ENCODE measurements at regions not wholly inside any gene's neighbourhood (a gene's known extent, or its start where the extent isn't known, plus 50 kb on each side); places are given as distances from the start of the nearest gene placed in this dataset.

DNA sequence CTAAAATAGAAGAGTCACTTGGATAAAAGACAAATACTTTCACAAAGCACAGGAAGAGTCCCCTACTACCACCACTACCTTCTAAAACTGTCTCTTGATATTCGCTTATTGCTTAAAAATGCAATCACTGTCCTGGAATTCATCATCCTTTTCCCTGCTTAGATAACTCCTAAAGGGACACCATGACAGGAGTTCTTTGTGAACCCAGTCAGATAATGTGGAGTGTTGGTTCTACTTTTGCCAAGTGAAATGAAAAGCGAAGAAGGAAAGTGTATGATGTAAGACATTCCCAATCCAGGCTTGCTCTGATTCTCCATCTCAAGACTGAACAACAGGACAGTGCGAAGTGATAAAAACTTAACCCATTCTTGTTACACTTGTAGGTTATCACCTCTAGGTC is 103.0 kb downstream of the MTERF1 start:
- ATAC-seq (ENCODE audit: low read depth) = no peak
- H3K9me3 ChIP-seq (ENCODE audit: control extremely low read depth in 1 of 3, control insufficient read depth in 2 of 3, insufficient read depth in 1 of 3, low read length in 2 of 3) = no peaks in the 10 kb centered on the region
- intact Hi-C loops (cut with micrococcal nuclease) = no loop called here
- no CpG with 5 or more reads among the region's 3 CpGs for WGBS (ENCODE audit: insufficient coverage)
- no peak for DNase-seq
- H4K20me1 ChIP-seq (ENCODE audit: control insufficient read depth, insufficient read depth, low read length, poor library complexity, severe bottlenecking) = no peaks in the 10 kb centered on the region
- TF ChIP-seq CTCF (IDR thresholded peaks at IDR 0.05) = no peak
- TF ChIP-seq EZH2 (IDR thresholded peaks at IDR 0.05; ENCODE audit: borderline replicate concordance, insufficient read depth, low read depth, low read length, poor library complexity, severe bottlenecking) = no peak
- H3K27me3 ChIP-seq (replicated peaks in 1 of 4; ENCODE audit: control extremely low read depth in 1 of 4, control insufficient read depth in 3 of 4, insufficient read depth in 4 of 4, low read length in 3 of 4) = no peaks in the 10 kb centered on the region
- Mint-ChIP-seq H3K4me3 (no peak overlapping the region), H3K4me1 (no peaks in the 10 kb centered on the region), H3K9me3 (ENCODE audit: insufficient read depth) (no peaks in the 10 kb centered on the region), H3K27me3 (peaks cover 4% of the 10 kb centered on the region), H3K27ac (no peak overlapping the region)
- no peaks in the 10 kb centered on the region for H3K79me2 ChIP-seq (ENCODE audit: control insufficient read depth, insufficient read depth, low read length)
- POLR2A ChIA-PET = no interaction called here
- no peaks in the 10 kb centered on the region for H3K4me1 ChIP-seq (ENCODE audit: control insufficient read depth in 2 of 2, insufficient read depth in 2 of 2, low read length in 2 of 2)
- H3K4me3 ChIP-seq (ENCODE audit: control extremely low read depth in 1 of 5, extremely low read depth in 1 of 5, insufficient read depth in 1 of 5, low read depth in 2 of 5, low read length in 4 of 5) = no peak overlapping the region
- CTCF ChIA-PET = no interaction called here
- H3K9ac ChIP-seq (ENCODE audit: low read length) = no peak overlapping the region
- no peak overlapping the region for H3K4me2 ChIP-seq (replicated peaks; ENCODE audit: low read depth, low read length, poor library complexity, severe bottlenecking)
- H3K27ac ChIP-seq (ENCODE audit: low read length in 2 of 2) = no peak overlapping the region
- H3K36me3 ChIP-seq (replicated peaks in 1 of 2; ENCODE audit: control extremely low read depth in 1 of 2, control insufficient read depth in 1 of 2, extremely low read depth in 1 of 2, insufficient read depth in 2 of 2, low read length in 1 of 2) = no peaks in the 10 kb centered on the region
- no peak overlapping the region for H2AFZ ChIP-seq (ENCODE audit: insufficient read depth, low read depth, low read length, poor library complexity, severe bottlenecking)

DNA sequence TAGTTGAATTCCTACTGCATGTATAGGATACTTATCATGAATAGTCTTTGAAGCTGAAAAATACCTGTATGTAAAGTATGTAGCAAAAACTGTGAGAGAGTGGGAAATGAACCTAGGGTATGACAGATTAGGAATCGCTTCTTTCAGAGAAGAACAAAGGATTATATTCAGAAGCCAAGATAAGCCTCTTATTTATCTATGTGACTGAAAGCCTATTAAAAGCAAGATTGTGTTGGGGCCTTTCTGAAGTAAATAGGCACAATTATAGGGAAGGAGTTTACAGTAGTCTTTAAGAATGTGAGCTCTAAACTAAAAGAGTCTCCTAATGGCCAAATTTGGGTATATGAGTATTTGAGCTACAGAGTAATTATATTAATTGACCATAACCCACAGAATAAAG is 102.1 kb downstream of the MTERF1 start:
- H3K27ac ChIP-seq (ENCODE audit: low read length in 2 of 2) = no peak overlapping the region
- intact Hi-C loops (cut with micrococcal nuclease) = no loop called here
- H3K36me3 ChIP-seq (replicated peaks in 1 of 2; ENCODE audit: control extremely low read depth in 1 of 2, control insufficient read depth in 1 of 2, extremely low read depth in 1 of 2, insufficient read depth in 2 of 2, low read length in 1 of 2) = no peaks in the 10 kb centered on the region
- H3K9me3 Mint-ChIP-seq (ENCODE audit: insufficient read depth) = no peaks in the 10 kb centered on the region
- no peak overlapping the region for H3K9ac ChIP-seq (ENCODE audit: low read length)
- H3K27ac Mint-ChIP-seq = no peak overlapping the region
- no peaks in the 10 kb centered on the region for H3K79me2 ChIP-seq (ENCODE audit: control insufficient read depth, insufficient read depth, low read length)
- WGBS (ENCODE audit: insufficient coverage) = no CpG with 5 or more reads among the region's 1 CpG
- H3K4me2 ChIP-seq (replicated peaks; ENCODE audit: low read depth, low read length, poor library complexity, severe bottlenecking) = no peak overlapping the region
- no peaks in the 10 kb centered on the region for H3K4me1 Mint-ChIP-seq
- H3K9me3 ChIP-seq (ENCODE audit: control extremely low read depth in 1 of 3, control insufficient read depth in 2 of 3, insufficient read depth in 1 of 3, low read length in 2 of 3) = no peaks in the 10 kb centered on the region
- no peak overlapping the region for H3K4me3 Mint-ChIP-seq
- H3K4me1 ChIP-seq (ENCODE audit: control insufficient read depth in 2 of 2, insufficient read depth in 2 of 2, low read length in 2 of 2) = no peaks in the 10 kb centered on the region
- H2AFZ ChIP-seq (ENCODE audit: insufficient read depth, low read depth, low read length, poor library complexity, severe bottlenecking) = no peak overlapping the region
- ChIA-PET CTCF (no interaction called here), POLR2A (no interaction called here)
- no peak for TF ChIP-seq CTCF (IDR thresholded peaks at IDR 0.05)
- TF ChIP-seq EZH2 (IDR thresholded peaks at IDR 0.05; ENCODE audit: borderline replicate concordance, insufficient read depth, low read depth, low read length, poor library complexity, severe bottlenecking) = no peak
- no peak overlapping the region for H3K4me3 ChIP-seq (ENCODE audit: control extremely low read depth in 1 of 5, extremely low read depth in 1 of 5, insufficient read depth in 1 of 5, low read depth in 2 of 5, low read length in 4 of 5)
- peaks cover 11% of the 10 kb centered on the region for H3K27me3 Mint-ChIP-seq
- H3K27me3 ChIP-seq (replicated peaks in 1 of 4; ENCODE audit: control extremely low read depth in 1 of 4, control insufficient read depth in 3 of 4, insufficient read depth in 4 of 4, low read length in 3 of 4) = no peaks in the 10 kb centered on the region
- DNase-seq (no peak), ATAC-seq (ENCODE audit: low read depth) (no peak)
- H4K20me1 ChIP-seq (ENCODE audit: control insufficient read depth, insufficient read depth, low read length, poor library complexity, severe bottlenecking) = no peaks in the 10 kb centered on the region
